ENCODE measurements at regions not wholly inside any gene's neighbourhood (a gene's known extent, or its start where the extent isn't known, plus 50 kb on each side); places are given as distances from the start of the nearest gene placed in this dataset.
"Not testable (repeated sequence)": the region's sequence is repeated elsewhere in the genome, so short reads cannot be mapped to it uniquely, and the experiment has no call there.

DNA sequence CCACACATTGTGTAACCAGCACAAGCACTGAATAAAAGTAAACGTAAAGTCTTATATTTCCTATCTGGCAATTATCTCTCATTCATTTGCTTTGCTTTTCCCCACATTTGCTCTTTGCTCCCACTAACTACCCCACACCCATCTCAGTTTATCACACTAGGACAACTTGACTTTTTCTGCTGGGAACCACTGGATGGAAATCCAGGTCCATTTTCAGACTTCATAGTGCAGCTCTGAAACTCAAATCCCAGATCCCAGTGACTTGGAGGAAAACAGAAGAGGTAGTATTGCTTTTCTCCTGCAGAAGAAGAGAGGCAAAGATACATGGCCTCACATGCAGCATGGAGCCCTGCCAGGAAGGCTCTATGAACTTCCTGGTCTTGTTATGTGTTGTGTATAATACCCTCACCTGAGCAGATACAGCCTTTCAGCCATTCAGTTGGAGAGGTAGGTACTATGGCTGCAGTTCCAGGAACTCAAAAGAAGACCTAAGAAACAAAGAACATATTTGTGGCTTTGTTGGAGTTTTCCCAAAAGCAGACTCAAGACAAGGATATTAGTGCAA lies 90.0 kb upstream of the NIPBL start:
- DNase-seq = no peak

DNA sequence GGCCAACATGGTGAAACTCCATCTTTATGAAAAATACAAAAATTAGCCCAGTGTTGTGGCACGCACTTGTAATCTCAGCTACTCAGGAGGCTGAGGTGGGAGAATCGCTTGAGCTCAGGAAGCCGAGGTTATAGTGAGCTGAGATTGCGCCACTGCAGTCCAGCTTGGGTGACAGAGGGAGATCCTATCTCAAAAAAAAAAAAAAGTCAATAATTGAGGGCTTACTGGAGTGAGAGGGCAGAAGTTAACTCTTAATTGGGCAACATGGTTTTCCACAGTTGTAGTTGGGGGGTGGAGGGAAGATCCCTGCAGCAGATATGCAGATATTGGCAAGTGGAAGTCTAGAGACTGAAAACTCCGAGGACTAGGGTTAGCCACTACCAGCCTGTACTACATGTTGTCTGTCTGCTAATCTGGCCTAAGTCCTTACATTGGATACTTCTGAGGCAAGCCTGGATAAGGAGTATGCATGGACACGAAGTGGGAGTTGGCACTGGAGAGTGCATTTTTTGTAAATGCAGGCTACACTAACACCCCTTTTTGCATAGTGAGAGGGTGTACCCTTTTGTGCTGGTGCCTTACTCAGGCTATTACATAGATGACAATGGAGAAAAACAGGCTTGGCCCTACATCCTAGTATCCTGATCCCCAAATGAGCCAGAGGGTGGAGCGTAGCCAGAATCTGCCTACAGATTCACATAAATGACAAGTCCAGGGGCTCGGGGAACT lies 89.0 kb upstream of the NIPBL start:
- no peak for DNase-seq

DNA sequence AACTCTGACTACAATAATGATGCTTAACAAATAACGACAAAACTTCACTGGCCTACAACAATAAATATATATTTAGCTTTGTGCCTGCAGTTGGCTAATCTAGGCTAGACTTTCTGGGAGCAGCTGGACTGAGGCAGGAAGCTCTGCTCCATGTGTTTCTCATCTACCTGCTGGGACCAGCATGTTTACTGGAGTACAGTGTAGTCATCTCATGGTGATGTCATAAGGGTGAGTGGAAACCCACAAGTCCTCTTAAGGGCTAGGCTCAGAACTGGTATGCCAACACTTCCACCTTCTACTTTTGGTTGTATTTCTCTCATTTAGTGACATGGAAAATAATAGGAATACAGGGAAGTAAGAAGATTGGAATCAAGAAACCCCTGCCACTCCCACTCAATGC lies 85.7 kb upstream of the NIPBL start:
- no peak for DNase-seq

DNA sequence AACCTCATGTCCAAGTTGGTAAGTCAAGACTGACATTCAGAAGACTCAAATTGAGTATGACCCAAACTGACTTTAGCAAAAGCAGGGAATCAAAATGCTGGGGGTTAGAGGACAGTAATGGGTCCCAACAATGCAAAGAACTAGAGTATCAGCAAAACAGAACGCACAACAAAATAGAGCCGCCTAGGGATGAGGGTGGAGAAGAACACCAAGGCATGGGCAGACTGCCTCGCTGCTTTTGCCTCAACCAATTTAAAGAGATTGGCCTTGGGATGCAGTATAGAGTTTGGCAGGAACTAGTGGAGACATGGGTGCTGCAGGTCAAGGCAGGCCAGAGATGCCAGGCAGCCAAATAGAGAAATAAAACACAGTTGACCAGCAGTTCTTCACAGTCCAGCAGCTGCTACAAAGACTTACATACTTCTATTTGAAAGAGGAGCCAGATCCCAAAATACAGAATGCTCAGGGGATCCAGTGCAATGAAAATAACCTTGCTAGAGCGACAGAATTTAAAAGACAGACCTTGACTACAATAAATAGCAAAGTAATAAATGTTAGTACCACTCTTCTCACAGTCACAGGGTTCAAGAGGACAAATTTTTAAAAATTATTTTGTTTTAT lies 83.9 kb upstream of the NIPBL start:
- no peak for DNase-seq

DNA sequence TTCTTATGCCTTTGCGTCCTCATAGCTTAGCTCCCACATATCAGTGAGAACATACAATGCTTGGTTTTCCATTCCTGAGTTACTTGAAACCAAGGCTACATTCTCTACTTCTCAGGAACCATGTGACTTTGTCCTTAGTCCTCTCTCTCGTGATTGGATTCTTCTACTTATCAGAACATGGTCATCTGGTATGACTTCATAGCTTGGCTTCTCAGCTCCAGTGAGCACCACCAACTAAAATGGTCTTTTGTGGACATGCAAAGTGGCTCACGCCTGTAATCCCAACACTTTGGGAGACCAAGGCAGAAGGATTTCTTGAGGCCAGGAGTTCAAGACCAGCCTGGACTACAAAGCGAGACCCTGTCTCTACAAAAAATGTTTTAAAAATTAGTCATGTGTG lies 81.2 kb upstream of the NIPBL start:
- no peak for DNase-seq

DNA sequence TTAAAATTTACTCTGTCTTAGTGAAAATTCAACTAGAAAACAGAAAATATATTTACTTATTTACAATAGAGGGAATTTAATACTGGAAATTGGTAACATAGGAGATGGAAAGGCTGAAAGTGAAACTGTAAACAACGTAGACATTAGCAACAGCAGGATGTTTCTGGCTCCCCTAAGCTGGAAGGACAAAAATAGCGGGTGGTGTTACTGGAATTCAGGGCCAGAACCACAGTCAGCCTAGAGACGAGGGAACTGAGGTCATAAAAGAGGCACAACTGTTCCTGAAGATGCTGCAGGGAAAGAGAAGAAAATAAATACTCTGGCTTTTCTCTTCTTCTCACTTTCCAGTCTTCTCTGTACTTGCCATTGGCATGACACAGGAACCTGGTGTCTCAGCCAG lies 80.4 kb upstream of the NIPBL start:
- DNase-seq = no peak

DNA sequence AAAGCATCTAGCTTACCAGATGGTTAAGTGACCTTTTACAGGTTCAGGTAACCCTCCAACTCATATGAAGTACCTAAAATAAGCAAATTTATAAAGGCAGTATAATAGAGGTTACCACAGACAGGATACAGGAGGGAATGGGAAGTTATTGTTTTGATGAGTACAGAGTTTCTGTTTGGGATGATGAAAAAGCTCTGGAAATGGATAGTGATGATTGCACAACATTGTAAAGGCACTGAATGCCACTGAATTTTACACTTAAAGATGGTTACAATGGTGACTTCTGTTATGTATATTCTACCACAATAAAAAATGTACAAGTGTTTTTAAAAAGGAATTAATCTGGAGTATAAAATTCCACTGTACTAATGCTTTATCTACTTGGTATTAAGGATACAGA lies 75.0 kb upstream of the NIPBL start:
- DNase-seq = no peak

DNA sequence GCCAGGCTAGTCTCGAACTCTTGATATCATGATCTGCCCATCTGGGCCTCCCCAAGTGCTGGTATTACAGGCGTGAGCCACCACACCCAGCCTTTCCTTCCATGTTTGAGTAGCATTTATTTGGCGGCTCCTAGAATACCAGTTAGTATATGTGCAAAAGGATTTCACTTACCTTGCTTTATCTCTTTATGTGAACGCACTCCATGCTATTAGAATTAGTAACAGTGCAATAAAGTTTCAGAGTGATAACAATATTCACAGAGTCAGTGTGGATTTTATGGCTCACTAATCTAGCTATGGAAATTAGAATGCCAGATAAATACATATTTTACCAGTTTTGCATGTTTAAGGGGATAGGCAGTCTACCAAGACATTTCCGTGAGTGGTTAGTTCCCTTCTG lies 74.4 kb upstream of the NIPBL start:
- DNase-seq = no peak

DNA sequence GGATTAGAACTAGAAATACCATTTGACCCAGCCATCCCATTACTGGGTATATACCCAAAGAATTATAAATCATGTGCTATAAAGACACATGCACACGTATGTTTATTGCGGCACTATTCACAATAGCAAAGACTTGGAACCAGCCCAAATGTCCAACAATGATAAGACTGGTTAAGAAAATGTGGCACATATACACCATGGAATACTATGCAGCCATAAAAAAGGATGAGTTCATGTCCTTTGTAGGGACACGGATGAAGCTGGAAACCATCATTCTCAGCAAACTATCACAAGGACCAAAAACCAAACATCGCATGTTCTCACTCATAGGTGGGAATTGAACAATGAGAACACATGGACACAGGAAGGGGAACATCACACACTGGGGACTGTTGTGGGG lies 63.3 kb upstream of the NIPBL start:
- not testable (repeated sequence) for DNase-seq

DNA sequence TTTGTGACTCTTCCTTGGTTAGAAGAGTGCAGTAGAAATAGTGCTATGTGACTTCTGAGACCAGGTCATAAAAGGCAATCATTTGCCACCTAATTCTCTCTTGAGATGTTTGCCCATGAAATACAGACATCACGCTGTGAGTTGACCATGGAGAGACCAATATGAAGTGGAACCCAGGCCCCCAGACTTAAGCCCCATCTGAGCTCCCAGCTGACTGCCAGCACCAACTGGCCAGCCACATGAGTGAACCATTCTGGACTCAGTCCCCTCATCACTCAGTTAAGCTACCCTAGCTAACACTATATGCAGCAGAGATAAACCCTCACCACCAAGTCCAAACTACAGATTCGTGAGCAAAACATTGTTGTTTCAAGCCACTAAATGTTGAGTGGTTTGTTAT lies 60.7 kb upstream of the NIPBL start:
- no peak for DNase-seq

DNA sequence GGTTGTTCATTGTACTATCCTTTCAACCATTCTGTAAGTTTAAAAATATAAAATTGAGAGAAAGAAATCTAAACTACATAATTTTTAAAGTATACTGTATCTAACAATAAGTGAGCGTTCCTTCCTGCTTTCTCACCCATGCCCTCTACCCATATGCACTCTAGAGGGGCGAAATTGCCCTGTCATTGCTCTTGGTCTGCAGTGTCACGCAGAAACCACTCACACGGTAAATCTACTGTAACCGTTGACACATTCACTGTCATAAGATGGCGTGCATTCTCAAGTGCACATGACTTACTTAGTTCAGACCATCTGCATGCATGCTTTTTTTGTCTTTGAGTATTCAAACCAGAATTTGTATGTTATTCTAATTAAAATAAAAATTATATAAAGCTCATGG lies 55.7 kb upstream of the NIPBL start:
- no peak for DNase-seq

DNA sequence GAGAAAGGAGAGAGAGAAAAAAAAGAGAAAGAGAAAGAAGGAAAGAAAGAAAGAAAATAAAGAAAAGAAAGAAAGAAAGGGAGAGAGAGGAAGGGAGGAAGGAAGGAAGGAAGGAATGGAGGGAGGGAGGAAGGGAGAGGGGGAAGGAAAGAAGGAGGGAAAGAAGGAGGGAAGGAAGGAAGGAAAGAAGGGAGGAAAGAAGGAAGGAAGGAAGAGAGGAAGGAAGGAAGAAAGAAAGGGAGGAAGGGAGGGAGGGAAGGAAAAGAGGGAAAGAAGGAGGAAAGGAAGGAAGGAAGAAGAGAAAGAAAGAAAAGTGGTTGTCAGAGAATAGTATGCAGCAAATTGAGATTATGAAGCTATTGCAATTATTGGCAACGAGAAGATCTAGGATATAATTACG lies 49.9 kb upstream of the NIPBL start:
- no peak for DNase-seq

Data from NCI-H1694 (cell line).